Endothelial cell of umbilical vein (primary cell): ENCODE measurements at regions not wholly inside any gene's neighbourhood (a gene's known extent, or its start where the extent isn't known, plus 50 kb on each side); places are given as distances from the start of the nearest gene placed in this dataset.

ENCODE experiments used
- CTCF ChIP-seq, 2 donors: IDR thresholded peaks; 1 replicate in 1 of 2; 2 replicates in 1 of 2; pipeline ENCODE4 v1.5.1; 2011; ENCODE audit warnings: low read length in 2 of 2, mild to moderate bottlenecking in 2 of 2, moderate library complexity in 2 of 2, control low read depth in 1 of 2, inconsistent platforms in 1 of 2, low read depth in 1 of 2; ENCODE audit not compliant: insufficient read depth in 1 of 2; ENCODE audit errors: extremely low read depth in 1 of 2
- EZH2 ChIP-seq: IDR thresholded peaks from 2 replicates; pipeline ENCODE4 v1.6.1; 2012; ENCODE audit warnings: borderline replicate concordance, low read depth, mild to moderate bottlenecking, moderate library complexity, low read length, inconsistent platforms; ENCODE audit not compliant: severe bottlenecking
- GATA2 ChIP-seq: IDR thresholded peaks from 2 replicates; pipeline ENCODE4 v1.7.0; 2011; ENCODE audit warnings: low read depth, mild to moderate bottlenecking, moderate library complexity, mixed read lengths, low read length; ENCODE audit not compliant: insufficient read length, insufficient read depth
- MAX ChIP-seq: IDR thresholded peaks from 2 replicates; pipeline ENCODE4 v1.6.1; 2011; ENCODE audit not compliant: insufficient read depth, insufficient read length
- MYC ChIP-seq: IDR thresholded peaks from one replicate; pipeline ENCODE4 v1.6.1; 2011; ENCODE audit warnings: mild to moderate bottlenecking, low read depth, low read length
- POLR2A ChIP-seq: IDR thresholded peaks from 2 replicates; pipeline ENCODE4 v1.6.1; 2012; ENCODE audit warnings: low read depth, mild to moderate bottlenecking, control low read depth, low read length
- POLR2AphosphoS5 ChIP-seq: IDR thresholded peaks from 2 replicates; pipeline ENCODE4 v1.6.1; 2012; ENCODE audit warnings: low read depth, mild to moderate bottlenecking, control low read depth, low read length, moderate library complexity; ENCODE audit not compliant: insufficient read depth

- TF ChIP-seq MAX, result no peak
- TF ChIP-seq CTCF (IDR thresholded peaks at IDR 0.05; ENCODE audit: extremely low read depth in 1 of 2, insufficient read depth in 1 of 2, low read depth in 1 of 2, low read length in 2 of 2), result no peak
- no peak for TF ChIP-seq GATA2
- TF ChIP-seq EZH2, result no peak
- no peak for TF ChIP-seq POLR2A
- no peak for TF ChIP-seq POLR2AphosphoS5
- TF ChIP-seq MYC, result no peak
Observed at GRCh38 chr9:118618084-118618483, 751.2 kb downstream of the BRINP1 start.
